Endothelial cell (in vitro differentiated cells): ENCODE measurements at regions not wholly inside any gene's neighbourhood (a gene's known extent, or its start where the extent isn't known, plus 50 kb on each side); places are given as distances from the start of the nearest gene placed in this dataset.
"Not testable (repeated sequence)": the region's sequence is repeated elsewhere in the genome, so short reads cannot be mapped to it uniquely, and the experiment has no call there.

ENCODE experiments used
- DNase-seq: peaks from one replicate; pipeline ENCODE4 v3.0.0; 2021; ENCODE audit warnings: low spot score
- H3K27ac Mint-ChIP-seq: one replicate; pipeline ENCODE4 v1.8.0; 2021; ENCODE audit warnings: mixed read lengths, inconsistent platforms; ENCODE audit not compliant: unreplicated experiment
- H3K27me3 Mint-ChIP-seq: one replicate; pipeline ENCODE4 v1.8.0; 2021; ENCODE audit warnings: mild to moderate bottlenecking, moderate library complexity, mixed read lengths, inconsistent platforms; ENCODE audit not compliant: unreplicated experiment
- H3K36me3 Mint-ChIP-seq: one replicate; pipeline ENCODE4 v1.8.0; 2021; ENCODE audit warnings: mild to moderate bottlenecking, low read depth, mixed read lengths, inconsistent platforms; ENCODE audit not compliant: unreplicated experiment
- H3K4me1 Mint-ChIP-seq: one replicate; pipeline ENCODE4 v1.8.0; 2021; ENCODE audit warnings: mild to moderate bottlenecking, mixed read lengths, inconsistent platforms; ENCODE audit not compliant: unreplicated experiment
- H3K4me3 Mint-ChIP-seq: one replicate; pipeline ENCODE4 v1.8.0; 2021; ENCODE audit warnings: mild to moderate bottlenecking, mixed read lengths, inconsistent platforms; ENCODE audit not compliant: unreplicated experiment
- H3K9me3 Mint-ChIP-seq: one replicate; pipeline ENCODE4 v1.8.0; 2021; ENCODE audit warnings: mixed read lengths, inconsistent platforms; ENCODE audit not compliant: unreplicated experiment

DNA sequence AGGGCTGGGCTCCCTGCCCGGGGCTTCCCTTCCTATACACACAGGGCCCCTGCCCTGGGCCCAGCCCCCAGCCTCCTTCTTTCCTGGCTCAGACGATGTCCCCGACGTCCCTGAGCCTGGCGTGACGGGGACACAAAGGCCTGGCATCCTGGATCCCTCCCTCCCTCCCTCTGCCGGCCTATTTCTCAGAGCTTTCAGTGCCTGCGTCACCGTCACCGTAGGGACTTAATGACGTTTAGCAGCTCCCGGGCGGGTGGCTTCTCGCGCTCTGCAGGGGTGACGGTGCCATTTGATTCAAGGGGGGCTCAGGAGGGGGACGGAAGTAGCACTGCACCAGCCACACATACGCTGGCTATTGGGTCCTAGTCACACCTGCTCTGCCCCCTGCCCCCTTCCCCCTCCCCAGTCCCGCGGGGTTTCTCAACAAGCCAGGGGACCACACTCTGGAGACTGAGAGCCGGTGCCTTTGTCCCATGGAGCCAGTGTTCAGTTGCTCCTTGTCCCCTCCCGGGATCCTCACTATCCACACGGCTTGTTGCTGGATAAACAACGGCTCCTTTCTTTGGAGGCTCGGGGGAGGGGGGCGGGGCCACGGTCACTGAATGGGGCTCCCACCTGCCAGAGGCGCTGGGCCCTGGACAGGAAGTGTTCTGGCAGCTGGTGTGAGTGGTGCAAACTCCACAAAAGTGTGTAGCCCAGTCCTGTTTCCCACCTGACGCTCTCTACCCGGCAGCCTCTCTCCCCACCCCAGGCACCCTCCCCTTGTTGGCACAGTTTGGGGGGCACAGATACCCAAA is 4366.7 kb upstream of the TPTE start:
- not testable (repeated sequence) for H3K4me3 Mint-ChIP-seq, H3K27ac Mint-ChIP-seq, DNase-seq, H3K9me3 Mint-ChIP-seq, H3K27me3 Mint-ChIP-seq, H3K4me1 Mint-ChIP-seq, H3K36me3 Mint-ChIP-seq

DNA sequence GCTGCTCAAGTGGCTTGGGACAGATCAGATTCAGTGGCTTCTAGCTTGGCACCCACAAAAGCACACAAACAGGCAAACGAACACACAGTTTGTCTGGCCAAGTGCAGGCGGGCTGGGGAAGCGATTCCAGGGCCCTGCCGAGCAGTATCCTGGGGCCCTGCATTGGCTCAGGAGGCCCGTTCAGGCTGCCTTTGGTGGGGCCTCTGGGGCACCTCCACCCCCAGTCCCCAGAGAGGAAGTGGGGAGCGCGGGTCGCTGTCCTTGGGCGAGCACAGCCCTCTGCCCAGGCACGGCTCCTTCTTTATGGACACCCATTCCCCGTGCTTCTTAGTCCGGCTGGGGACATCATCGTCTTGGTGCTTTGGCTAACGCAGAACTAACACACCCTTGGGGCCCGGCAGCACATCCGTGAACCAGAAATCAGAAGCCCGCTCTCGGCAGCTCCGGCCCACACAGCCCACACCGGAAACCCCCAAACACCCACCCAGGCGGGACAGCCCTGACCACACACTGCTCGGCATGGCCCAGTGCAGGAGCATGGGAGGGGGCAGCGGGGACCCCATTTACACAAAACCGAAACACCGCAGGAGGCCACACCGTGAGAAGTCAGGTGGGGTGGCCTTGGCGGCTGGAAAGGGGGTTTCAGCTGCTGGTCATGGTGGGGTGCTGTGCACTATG is 4364.5 kb upstream of the TPTE start:
- not testable (repeated sequence) for H3K4me1 Mint-ChIP-seq, DNase-seq, H3K9me3 Mint-ChIP-seq, H3K27ac Mint-ChIP-seq, H3K36me3 Mint-ChIP-seq, H3K4me3 Mint-ChIP-seq, H3K27me3 Mint-ChIP-seq

DNA sequence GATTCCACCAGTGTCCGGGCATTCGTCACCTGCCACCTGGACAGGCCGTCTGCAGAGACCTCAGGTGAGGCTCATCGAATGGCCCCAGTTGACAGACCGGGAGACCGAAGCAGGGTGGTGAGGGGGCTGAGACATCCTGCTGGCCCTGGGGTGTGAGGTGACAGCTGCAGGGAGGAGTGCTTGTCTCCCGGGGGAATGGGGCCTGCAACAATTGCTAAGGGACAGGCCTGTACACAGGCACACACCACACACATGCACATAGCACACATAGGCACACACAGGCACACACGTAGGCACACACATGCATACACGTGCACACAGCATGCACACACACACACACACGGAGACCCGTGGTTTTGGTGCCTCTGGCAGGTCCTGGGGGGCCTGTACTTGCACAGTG is 4363.9 kb upstream of the TPTE start:
- H3K27me3 Mint-ChIP-seq: not testable (repeated sequence)

DNA sequence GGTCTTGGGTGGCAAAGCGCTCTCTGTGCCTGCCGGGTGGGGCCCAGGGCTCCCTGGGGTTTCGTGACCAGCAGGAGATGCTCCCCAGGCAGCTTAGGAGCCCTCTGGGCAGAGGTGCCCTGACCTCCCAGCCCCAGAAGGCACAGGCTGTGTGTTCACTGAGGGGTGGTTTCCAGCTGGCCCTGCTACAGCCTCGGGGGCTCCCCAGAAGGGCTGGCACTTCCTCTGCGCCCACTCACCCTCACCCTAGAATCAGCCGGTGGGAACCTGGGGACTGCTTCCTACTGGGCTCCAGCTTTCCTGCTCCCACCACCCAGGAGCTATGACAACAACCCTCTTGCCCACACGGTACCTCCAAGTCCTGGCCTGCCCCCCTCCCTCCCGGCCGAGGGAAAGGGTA is 4363.2 kb upstream of the TPTE start:
- not testable (repeated sequence) for DNase-seq

More for the DNA sequence above, 4363.9 kb upstream of the TPTE start:
- not testable (repeated sequence) for DNase-seq, H3K4me3 Mint-ChIP-seq, H3K27ac Mint-ChIP-seq, H3K4me1 Mint-ChIP-seq, H3K9me3 Mint-ChIP-seq, H3K36me3 Mint-ChIP-seq

More for the DNA sequence above, 4363.2 kb upstream of the TPTE start:
- not testable (repeated sequence) for H3K27me3 Mint-ChIP-seq, H3K4me1 Mint-ChIP-seq, H3K9me3 Mint-ChIP-seq, H3K4me3 Mint-ChIP-seq, H3K36me3 Mint-ChIP-seq, H3K27ac Mint-ChIP-seq
